ENCODE measurements at regions not wholly inside any gene's neighbourhood (a gene's known extent, or its start where the extent isn't known, plus 50 kb on each side); places are given as distances from the start of the nearest gene placed in this dataset.

GRCh38 chr13:79124183-79124582 lies 281.9 kb downstream of the RBM26 start:
- WGBS, 3 donors: 86 to 93% (median 89%) methylated on average over 2 of the region's 2 CpGs
- no peaks in the 10 kb centered on the region for H3K4me1 ChIP-seq (ENCODE audit: control insufficient read depth in 3 of 3, insufficient read depth in 2 of 3, low read depth in 1 of 3, low read length in 2 of 3)
- H3K27me3 ChIP-seq (ENCODE audit: control insufficient read depth in 3 of 3, insufficient read depth in 3 of 3, low read length in 3 of 3): no peaks in the 10 kb centered on the region
- FAIRE-seq (no peak), DNase-seq (no peak)
- no peaks in the 10 kb centered on the region for H3K9me3 ChIP-seq (ENCODE audit: control insufficient read depth in 2 of 2, insufficient read depth in 1 of 2, low read depth in 1 of 2, low read length in 1 of 2)
- no peak overlapping the region for H3K27ac ChIP-seq (ENCODE audit: low read depth in 1 of 3, low read length in 2 of 3)
- H3K4me3 ChIP-seq (ENCODE audit: low read depth in 1 of 3, low read length in 3 of 3): no peak overlapping the region
- H3K36me3 ChIP-seq (ENCODE audit: control insufficient read depth in 3 of 3, insufficient read depth in 2 of 3, low read depth in 1 of 3, low read length in 3 of 3): no peaks in the 10 kb centered on the region

- no peaks in the 10 kb centered on the region for H3K27me3 ChIP-seq (ENCODE audit: control insufficient read depth in 3 of 3, insufficient read depth in 3 of 3, low read length in 3 of 3)
- no peak for DNase-seq
- WGBS, 3 donors: 67 to 76% (median 73%) methylated on average over 4 of the region's 4 CpGs
- no peaks in the 10 kb centered on the region for H3K36me3 ChIP-seq (ENCODE audit: control insufficient read depth in 3 of 3, insufficient read depth in 2 of 3, low read depth in 1 of 3, low read length in 3 of 3)
- no peaks in the 10 kb centered on the region for H3K9me3 ChIP-seq (ENCODE audit: control insufficient read depth in 2 of 2, insufficient read depth in 1 of 2, low read depth in 1 of 2, low read length in 1 of 2)
- H3K4me1 ChIP-seq (ENCODE audit: control insufficient read depth in 3 of 3, insufficient read depth in 2 of 3, low read depth in 1 of 3, low read length in 2 of 3): no peaks in the 10 kb centered on the region
- FAIRE-seq: no peak
- no peak overlapping the region for H3K4me3 ChIP-seq (ENCODE audit: low read depth in 1 of 3, low read length in 3 of 3)
- H3K27ac ChIP-seq (ENCODE audit: low read depth in 1 of 3, low read length in 2 of 3): no peak overlapping the region
Observed at GRCh38 chr13:79121286-79121685, 284.8 kb downstream of the RBM26 start.

DNA sequence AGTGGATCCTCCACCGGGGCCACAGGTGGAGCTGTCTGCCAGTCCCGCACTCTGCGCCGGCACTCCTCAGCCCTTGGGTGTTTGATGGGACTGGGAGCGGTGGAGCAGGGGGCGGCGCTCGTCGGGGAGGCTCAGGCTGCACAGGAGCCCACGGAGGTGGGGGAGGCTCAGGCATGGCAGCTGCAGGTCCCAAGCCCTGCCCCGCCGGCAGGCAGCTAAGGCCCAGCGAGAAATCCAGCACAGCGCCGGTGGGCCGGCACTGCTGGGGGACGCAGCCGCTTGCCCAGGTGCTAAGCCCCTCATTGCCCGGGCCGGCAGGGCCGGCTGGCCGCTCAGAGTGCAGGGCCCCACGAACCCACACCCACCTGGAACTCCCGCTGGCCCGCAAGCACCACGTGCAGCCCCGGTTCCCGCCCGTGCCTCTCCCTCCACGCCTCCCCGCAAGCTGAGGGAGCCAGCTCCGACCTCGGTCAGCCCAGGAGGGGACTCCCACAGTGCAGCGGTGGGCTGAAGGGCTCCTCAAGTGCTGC lies 286.4 kb downstream of the RBM26 start:
- H3K4me1 ChIP-seq (ENCODE audit: control insufficient read depth in 3 of 3, insufficient read depth in 2 of 3, low read depth in 1 of 3, low read length in 2 of 3): no peaks in the 10 kb centered on the region
- WGBS, 3 donors: 89 to 92% (median 92%) methylated on average over 30 to 34 of the region's 34 CpGs
- H3K9me3 ChIP-seq (ENCODE audit: control insufficient read depth in 2 of 2, insufficient read depth in 1 of 2, low read depth in 1 of 2, low read length in 1 of 2): no peaks in the 10 kb centered on the region
- no peak for DNase-seq
- no peak for FAIRE-seq
- H3K27me3 ChIP-seq (ENCODE audit: control insufficient read depth in 3 of 3, insufficient read depth in 3 of 3, low read length in 3 of 3): no peaks in the 10 kb centered on the region
- no peak overlapping the region for H3K27ac ChIP-seq (ENCODE audit: low read depth in 1 of 3, low read length in 2 of 3)
- H3K4me3 ChIP-seq (ENCODE audit: low read depth in 1 of 3, low read length in 3 of 3): no peak overlapping the region
- no peaks in the 10 kb centered on the region for H3K36me3 ChIP-seq (ENCODE audit: control insufficient read depth in 3 of 3, insufficient read depth in 2 of 3, low read depth in 1 of 3, low read length in 3 of 3)

GRCh38 chr13:79112016-79112415 lies 294.0 kb downstream of the RBM26 start:
- Histone ChIP-seq H3K36me3 (ENCODE audit: control insufficient read depth in 3 of 3, insufficient read depth in 2 of 3, low read depth in 1 of 3, low read length in 3 of 3) (no peaks in the 10 kb centered on the region), H3K4me3 (ENCODE audit: low read depth in 1 of 3, low read length in 3 of 3) (no peak overlapping the region), H3K27ac (ENCODE audit: low read depth in 1 of 3, low read length in 2 of 3) (no peak overlapping the region), H3K4me1 (ENCODE audit: control insufficient read depth in 3 of 3, insufficient read depth in 2 of 3, low read depth in 1 of 3, low read length in 2 of 3) (no peaks in the 10 kb centered on the region), H3K27me3 (ENCODE audit: control insufficient read depth in 3 of 3, insufficient read depth in 3 of 3, low read length in 3 of 3) (no peaks in the 10 kb centered on the region), H3K9me3 (ENCODE audit: control insufficient read depth in 2 of 2, insufficient read depth in 1 of 2, low read depth in 1 of 2, low read length in 1 of 2) (no peaks in the 10 kb centered on the region)
- DNase-seq (no peak), FAIRE-seq (no peak)

- Histone ChIP-seq H3K9me3 (ENCODE audit: control insufficient read depth in 2 of 2, insufficient read depth in 1 of 2, low read depth in 1 of 2, low read length in 1 of 2) (no peaks in the 10 kb centered on the region), H3K4me1 (ENCODE audit: control insufficient read depth in 3 of 3, insufficient read depth in 2 of 3, low read depth in 1 of 3, low read length in 2 of 3) (no peaks in the 10 kb centered on the region), H3K27ac (ENCODE audit: low read depth in 1 of 3, low read length in 2 of 3) (no peak overlapping the region), H3K4me3 (ENCODE audit: low read depth in 1 of 3, low read length in 3 of 3) (no peak overlapping the region), H3K27me3 (ENCODE audit: control insufficient read depth in 3 of 3, insufficient read depth in 3 of 3, low read length in 3 of 3) (no peaks in the 10 kb centered on the region), H3K36me3 (ENCODE audit: control insufficient read depth in 3 of 3, insufficient read depth in 2 of 3, low read depth in 1 of 3, low read length in 3 of 3) (no peaks in the 10 kb centered on the region)
- DNase-seq (no peak), FAIRE-seq (no peak)
- 89 to 90% (median 89%) methylated on average over 1 of the region's 1 CpG for WGBS, 3 donors
Observed at GRCh38 chr13:79108914-79109643, 297.0 kb downstream of the RBM26 start.

GRCh38 chr13:79098596-79098995 lies 307.5 kb downstream of the RBM26 start:
- no peak for DNase-seq
- 48 to 56% (median 53%) methylated on average over 4 of the region's 4 CpGs for WGBS, 3 donors
- no peaks in the 10 kb centered on the region for H3K36me3 ChIP-seq (ENCODE audit: control insufficient read depth in 3 of 3, insufficient read depth in 2 of 3, low read depth in 1 of 3, low read length in 3 of 3)
- no peaks in the 10 kb centered on the region for H3K9me3 ChIP-seq (ENCODE audit: control insufficient read depth in 2 of 2, insufficient read depth in 1 of 2, low read depth in 1 of 2, low read length in 1 of 2)
- FAIRE-seq: no peak
- no peaks in the 10 kb centered on the region for H3K27me3 ChIP-seq (ENCODE audit: control insufficient read depth in 3 of 3, insufficient read depth in 3 of 3, low read length in 3 of 3)
- H3K27ac ChIP-seq (ENCODE audit: low read depth in 1 of 3, low read length in 2 of 3): no peak overlapping the region
- no peak overlapping the region for H3K4me3 ChIP-seq (ENCODE audit: low read depth in 1 of 3, low read length in 3 of 3)
- H3K4me1 ChIP-seq (ENCODE audit: control insufficient read depth in 3 of 3, insufficient read depth in 2 of 3, low read depth in 1 of 3, low read length in 2 of 3): no peaks in the 10 kb centered on the region

GRCh38 chr13:79097201-79097600 lies 308.9 kb downstream of the RBM26 start:
- Histone ChIP-seq H3K4me3 (ENCODE audit: low read depth in 1 of 3, low read length in 3 of 3) (no peak overlapping the region), H3K27me3 (ENCODE audit: control insufficient read depth in 3 of 3, insufficient read depth in 3 of 3, low read length in 3 of 3) (no peaks in the 10 kb centered on the region), H3K9me3 (ENCODE audit: control insufficient read depth in 2 of 2, insufficient read depth in 1 of 2, low read depth in 1 of 2, low read length in 1 of 2) (no peaks in the 10 kb centered on the region), H3K27ac (ENCODE audit: low read depth in 1 of 3, low read length in 2 of 3) (no peak overlapping the region), H3K36me3 (ENCODE audit: control insufficient read depth in 3 of 3, insufficient read depth in 2 of 3, low read depth in 1 of 3, low read length in 3 of 3) (no peaks in the 10 kb centered on the region), H3K4me1 (ENCODE audit: control insufficient read depth in 3 of 3, insufficient read depth in 2 of 3, low read depth in 1 of 3, low read length in 2 of 3) (no peaks in the 10 kb centered on the region)
- 71 to 84% (median 71%) methylated on average over 1 of the region's 1 CpG for WGBS, 3 donors
- no peak for FAIRE-seq
- no peak for DNase-seq

- H3K4me1 ChIP-seq (ENCODE audit: control insufficient read depth in 3 of 3, insufficient read depth in 2 of 3, low read depth in 1 of 3, low read length in 2 of 3): no peaks in the 10 kb centered on the region
- FAIRE-seq: no peak
- H3K36me3 ChIP-seq (ENCODE audit: control insufficient read depth in 3 of 3, insufficient read depth in 2 of 3, low read depth in 1 of 3, low read length in 3 of 3): no peaks in the 10 kb centered on the region
- no peaks in the 10 kb centered on the region for H3K9me3 ChIP-seq (ENCODE audit: control insufficient read depth in 2 of 2, insufficient read depth in 1 of 2, low read depth in 1 of 2, low read length in 1 of 2)
- 17 to 24% (median 17%) methylated on average over 1 of the region's 1 CpG for WGBS, 3 donors
- no peak overlapping the region for H3K27ac ChIP-seq (ENCODE audit: low read depth in 1 of 3, low read length in 2 of 3)
- DNase-seq: no peak
- H3K4me3 ChIP-seq (ENCODE audit: low read depth in 1 of 3, low read length in 3 of 3): no peak overlapping the region
- H3K27me3 ChIP-seq (ENCODE audit: control insufficient read depth in 3 of 3, insufficient read depth in 3 of 3, low read length in 3 of 3): no peaks in the 10 kb centered on the region
Observed at GRCh38 chr13:79096099-79096498, 310.0 kb downstream of the RBM26 start.

DNA sequence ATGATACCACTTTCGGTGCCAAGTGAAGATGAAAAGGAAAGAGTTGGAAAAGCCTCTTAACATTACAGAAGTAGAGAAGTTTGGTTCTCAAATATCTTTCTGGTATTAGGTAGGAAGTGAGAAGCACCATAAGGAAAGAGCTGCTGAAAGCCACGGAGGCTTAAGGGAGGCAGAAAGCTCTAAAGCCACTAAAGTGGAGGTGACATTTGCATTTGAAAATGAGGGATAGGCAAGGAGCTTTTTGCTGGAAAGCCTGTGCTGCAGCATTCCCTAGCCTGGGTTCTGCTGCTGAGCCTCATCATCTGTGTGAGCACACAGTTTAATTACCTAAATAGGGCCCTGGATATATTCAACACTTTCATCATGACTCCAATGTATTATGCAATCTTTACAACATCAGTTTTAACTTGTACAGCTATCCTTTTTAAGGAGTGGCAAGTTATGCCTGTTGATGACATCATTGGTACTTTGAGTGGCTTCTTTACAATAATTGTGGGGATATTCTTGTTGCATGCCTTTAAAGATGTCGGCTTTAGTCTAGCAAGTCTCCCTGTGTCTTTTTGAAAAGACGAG lies 315.4 kb downstream of the RBM26 start:
- no peak overlapping the region for H3K4me3 ChIP-seq (ENCODE audit: low read depth in 1 of 3, low read length in 3 of 3)
- no peaks in the 10 kb centered on the region for H3K27me3 ChIP-seq (ENCODE audit: control insufficient read depth in 3 of 3, insufficient read depth in 3 of 3, low read length in 3 of 3)
- FAIRE-seq (no peak), DNase-seq (no peak)
- WGBS, 3 donors: 78 to 82% (median 82%) methylated on average over 4 of the region's 4 CpGs
- no peaks in the 10 kb centered on the region for H3K36me3 ChIP-seq (ENCODE audit: control insufficient read depth in 3 of 3, insufficient read depth in 2 of 3, low read depth in 1 of 3, low read length in 3 of 3)
- no peaks in the 10 kb centered on the region for H3K9me3 ChIP-seq (ENCODE audit: control insufficient read depth in 2 of 2, insufficient read depth in 1 of 2, low read depth in 1 of 2, low read length in 1 of 2)
- H3K4me1 ChIP-seq (ENCODE audit: control insufficient read depth in 3 of 3, insufficient read depth in 2 of 3, low read depth in 1 of 3, low read length in 2 of 3): no peaks in the 10 kb centered on the region
- no peak overlapping the region for H3K27ac ChIP-seq (ENCODE audit: low read depth in 1 of 3, low read length in 2 of 3)
